Suppressor macrophage treated with lipopolysaccharide for 4 hours (primary cell): ENCODE measurements at regions not wholly inside any gene's neighbourhood (a gene's known extent, or its start where the extent isn't known, plus 50 kb on each side); places are given as distances from the start of the nearest gene placed in this dataset.
A peak's percentile ranks its signal among the peaks of the same experiment; 100 is the strongest.
"Not testable (repeated sequence)": the region's sequence is repeated elsewhere in the genome, so short reads cannot be mapped to it uniquely, and the experiment has no call there.

Source experiments
- DNase-seq: peaks from one replicate; pipeline ENCODE4 v3.0.0-alpha.2; 2020

GRCh38 chr12:127130506-127131124 lies 1136.4 kb upstream of the TMEM132C start:
- no peak for DNase-seq

DNA sequence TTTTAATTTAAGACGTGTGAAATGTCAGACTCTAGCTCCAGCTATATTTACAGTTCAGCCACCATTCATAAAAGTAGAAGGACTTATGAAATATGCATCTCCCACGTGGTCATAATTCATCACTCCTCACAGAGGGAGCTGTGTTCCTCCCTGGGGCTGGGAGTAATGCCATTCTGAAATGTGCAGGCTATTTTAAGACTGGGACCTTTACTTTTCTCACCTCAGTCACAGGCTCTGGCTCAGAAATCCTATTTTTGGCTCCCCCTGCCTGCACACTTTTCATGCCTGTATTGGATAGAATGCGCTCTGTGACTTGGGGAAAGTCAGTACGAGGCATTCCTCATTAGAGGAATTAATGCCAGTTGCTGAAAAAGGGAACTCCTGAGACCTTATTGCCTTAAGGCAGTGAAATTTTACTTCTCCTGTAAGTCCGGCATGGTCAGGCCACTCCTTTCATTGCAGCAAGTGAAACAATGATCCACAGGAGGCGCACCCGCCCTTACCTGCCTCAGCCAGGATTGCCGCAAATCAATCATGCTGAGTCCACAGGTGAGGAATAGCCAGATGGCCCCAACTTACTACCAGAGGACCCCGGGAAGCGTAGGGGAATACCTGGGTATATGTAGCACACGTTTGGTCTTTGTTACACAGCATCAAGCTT lies 1133.2 kb upstream of the TMEM132C start:
- no peak for DNase-seq

DNA sequence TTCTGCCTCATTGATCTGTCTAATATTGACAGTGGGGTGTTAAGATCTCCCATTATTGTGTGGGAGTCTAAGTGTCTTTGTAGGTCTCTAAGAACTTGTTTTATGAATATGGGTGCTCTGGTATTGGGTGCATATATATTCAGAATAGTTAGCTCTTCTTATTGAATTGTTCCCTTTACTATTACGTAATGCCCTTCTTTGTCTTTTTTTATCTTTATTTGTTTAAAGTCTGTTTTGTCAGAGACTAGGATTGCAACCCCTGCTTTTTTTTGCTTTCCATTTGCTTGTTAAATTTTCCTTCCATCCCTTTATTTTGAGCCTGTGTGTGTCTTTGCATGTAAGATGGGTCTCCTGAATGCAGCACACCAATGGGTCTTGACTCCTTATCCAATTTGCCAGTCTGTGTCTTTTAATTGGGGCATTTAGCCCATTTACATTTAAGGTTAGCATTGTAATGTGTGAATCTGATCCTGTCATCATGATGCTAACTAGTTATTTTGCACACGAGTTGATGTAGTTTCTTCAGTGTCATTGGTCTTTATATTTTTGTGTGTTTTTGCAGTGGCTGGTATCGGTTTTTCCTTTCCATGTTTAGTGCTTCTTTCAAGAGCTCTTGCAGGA lies 1126.0 kb upstream of the TMEM132C start:
- DNase-seq: not testable (repeated sequence)

- no peak for DNase-seq
Measured at GRCh38 chr12:127143020-127143419, 1124.0 kb upstream of the TMEM132C start.

DNA sequence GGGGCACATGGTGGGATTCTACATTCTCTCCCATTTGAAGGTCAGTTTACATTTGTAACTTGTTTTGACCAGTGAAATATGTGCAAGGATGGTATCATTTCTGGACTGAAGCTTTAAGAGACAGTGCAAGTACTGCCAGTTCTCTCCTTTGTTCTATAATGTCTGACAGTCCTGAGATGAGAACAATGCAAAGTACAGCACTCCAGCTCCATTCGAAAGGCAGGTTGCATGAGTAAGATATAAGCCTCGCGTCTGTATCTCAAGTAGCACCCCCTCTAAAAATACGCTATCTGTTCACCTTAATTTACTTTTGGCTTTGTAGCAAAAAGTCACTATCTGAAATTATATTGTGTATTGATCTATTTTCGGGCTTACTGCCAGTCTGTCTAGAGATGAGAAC lies 1122.2 kb upstream of the TMEM132C start:
- DNase-seq: no peak

DNA sequence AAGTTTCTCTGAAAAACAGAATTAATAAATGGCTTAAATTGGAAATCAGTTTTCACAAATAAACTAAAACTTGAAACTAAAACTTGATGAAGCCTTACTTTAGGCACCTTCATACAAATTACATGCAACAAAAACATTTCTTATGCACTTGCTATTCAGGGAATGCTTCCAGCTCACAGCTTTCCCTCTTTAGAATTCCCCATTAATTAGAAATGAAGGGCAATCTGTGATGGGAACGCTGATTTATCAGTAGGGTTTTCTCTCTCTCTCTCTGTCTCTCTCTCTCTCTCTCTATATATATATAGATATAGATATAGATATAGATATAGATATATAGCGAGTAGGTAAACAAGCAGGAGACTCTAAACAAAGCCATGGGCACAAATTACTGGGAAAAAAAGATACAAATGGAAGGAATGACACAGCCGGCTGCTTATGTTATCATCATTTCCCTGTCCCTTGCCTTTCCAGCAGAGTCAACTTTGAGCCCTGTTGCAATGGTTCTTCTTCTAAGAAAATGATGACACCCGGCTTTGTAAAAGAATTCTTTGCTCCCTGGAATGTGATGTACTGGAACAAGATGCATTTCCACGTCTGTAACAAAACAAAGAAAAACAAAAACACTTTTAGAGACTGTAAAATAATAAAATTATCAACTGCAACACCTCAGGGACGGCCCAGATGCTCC lies 1121.6 kb upstream of the TMEM132C start:
- DNase-seq: no peak

- DNase-seq: peak; percentile 31
Measured at GRCh38 chr12:127145929-127146789, 1120.8 kb upstream of the TMEM132C start.

DNA sequence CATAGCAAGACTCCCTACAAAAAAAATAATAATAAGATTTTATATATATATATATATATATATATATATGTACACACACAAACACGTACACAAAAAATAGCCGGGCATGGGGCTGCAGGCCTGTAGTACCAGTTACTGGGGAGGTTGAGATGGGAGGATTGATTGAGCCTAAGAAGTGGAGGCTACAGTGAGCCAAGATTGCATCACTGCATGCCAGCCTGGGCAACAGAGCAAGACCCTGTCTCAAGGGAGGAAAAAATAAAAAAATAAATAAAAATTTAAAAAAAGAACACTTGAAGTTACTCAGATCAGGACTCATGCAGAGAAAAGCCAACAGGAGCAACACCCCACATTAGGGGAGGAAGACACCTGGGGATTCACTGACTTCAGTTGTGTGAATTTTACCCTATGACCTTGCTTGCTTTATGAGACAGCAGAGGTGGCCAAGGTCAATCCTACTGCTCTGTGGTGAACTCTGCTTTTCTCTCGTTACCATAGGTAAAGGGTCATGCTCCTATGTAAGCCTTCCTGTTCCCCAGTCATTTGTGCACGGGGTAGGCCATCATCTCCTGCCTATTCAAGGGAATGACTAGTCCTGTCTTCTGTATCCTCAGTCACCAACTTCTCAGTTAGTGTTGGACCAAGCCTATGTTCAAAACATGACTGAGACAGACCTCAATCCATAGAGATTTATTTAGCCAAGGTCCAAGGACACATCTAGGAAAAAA lies 1119.8 kb upstream of the TMEM132C start:
- DNase-seq: no peak

DNA sequence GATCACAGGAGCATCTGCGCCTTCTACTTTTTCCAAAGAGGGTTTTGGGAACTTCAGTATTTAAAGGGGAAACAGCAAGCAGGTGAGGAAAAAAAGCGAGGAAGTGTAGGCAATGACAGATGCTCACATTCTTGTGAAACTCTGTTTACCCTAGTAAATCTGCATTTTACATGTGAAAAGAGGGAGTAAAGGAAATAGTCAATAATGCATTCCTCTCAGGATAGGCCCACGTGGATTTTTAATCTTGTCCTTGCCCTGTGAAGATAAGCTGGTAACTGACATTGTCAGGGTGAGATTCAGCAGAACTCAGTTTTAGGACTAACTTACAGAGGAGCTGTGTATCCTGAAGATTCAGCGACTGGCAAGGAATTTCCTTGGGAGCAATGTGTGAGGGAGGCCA lies 1119.2 kb upstream of the TMEM132C start:
- no peak for DNase-seq

GRCh38 chr12:127148318-127148717 lies 1118.7 kb upstream of the TMEM132C start:
- no peak for DNase-seq

GRCh38 chr12:127149226-127149964 lies 1117.6 kb upstream of the TMEM132C start:
- no peak for DNase-seq

- DNase-seq: peak; percentile 18
Measured at GRCh38 chr12:127150028-127150427, 1116.9 kb upstream of the TMEM132C start.

- no peak for DNase-seq
Measured at GRCh38 chr12:127150479-127150878, 1116.5 kb upstream of the TMEM132C start.

DNA sequence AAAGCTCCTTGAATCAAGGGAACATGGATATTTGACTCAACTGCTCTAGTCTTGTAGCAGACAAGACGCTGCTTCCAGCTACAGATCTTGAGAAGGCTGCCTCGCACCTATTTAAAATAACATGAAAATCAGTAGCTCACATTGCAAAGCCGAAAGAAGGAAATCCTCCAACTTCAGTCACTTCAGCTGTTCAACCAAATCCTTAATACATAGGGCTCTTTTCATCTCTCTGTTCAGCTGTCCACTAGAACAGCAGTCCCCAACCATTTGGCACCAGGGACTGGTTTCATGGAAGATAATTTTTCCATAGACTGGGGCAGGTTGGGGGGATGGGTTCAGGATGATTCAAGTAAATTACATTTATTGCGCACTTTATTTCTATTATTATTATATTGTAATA lies 1116.0 kb upstream of the TMEM132C start:
- DNase-seq: no peak

- DNase-seq: no peak
Measured at GRCh38 chr12:127153996-127154395, 1113.0 kb upstream of the TMEM132C start.

GRCh38 chr12:127154830-127155229 lies 1112.1 kb upstream of the TMEM132C start:
- not testable (repeated sequence) for DNase-seq

GRCh38 chr12:127155935-127156619 lies 1110.9 kb upstream of the TMEM132C start:
- DNase-seq: not testable (repeated sequence)

GRCh38 chr12:127157501-127158366 lies 1109.2 kb upstream of the TMEM132C start:
- DNase-seq: not testable (repeated sequence)

DNA sequence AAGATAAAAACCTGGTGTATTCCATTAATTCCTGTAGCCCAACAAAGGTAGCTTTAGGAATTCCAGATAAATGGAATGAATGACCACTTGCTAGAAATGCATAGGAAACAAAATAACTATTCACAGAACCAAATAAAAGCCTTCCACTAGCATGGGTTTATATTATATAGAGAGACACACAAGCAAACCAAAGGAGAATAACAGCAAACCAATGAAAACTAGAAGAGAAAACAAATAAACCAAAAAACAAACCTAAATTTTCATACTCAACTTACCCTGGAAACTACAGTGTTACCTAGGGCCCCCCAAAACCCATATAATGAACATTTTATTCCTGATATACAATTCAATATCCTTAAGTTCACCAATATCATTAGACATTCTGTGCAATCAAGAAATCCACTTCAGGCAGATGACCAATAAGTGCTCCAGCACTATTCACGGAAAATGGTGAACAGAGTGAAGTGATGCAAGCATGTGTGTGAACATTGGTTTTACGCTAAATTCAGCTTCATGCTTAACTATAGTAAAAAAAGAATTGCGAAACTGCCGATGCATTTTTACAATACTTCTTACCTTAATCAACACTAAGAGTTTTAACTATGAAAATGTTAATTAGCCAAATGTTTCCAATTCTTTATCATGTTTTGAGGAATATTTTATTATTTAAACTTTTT lies 1108.4 kb upstream of the TMEM132C start:
- DNase-seq: no peak
